H1 (cell line): ENCODE measurements at regions not wholly inside any gene's neighbourhood (a gene's known extent, or its start where the extent isn't known, plus 50 kb on each side); places are given as distances from the start of the nearest gene placed in this dataset.

ENCODE experiments used
- CTCF ChIA-PET: fragments of 300-600 bp; sonication (Branson Sonifier 250); formaldehyde crosslinking; loops from one replicate; lab custom pipeline; 2021; ENCODE audit not compliant: partially characterized antibody; lab: Charles Lee
- POLR2A ChIA-PET: fragments of 300-600 bp; sonication (Branson Sonifier 250); formaldehyde crosslinking; loops from one replicate; lab custom pipeline; 2021; ENCODE audit warnings: inconsistent platforms; ENCODE audit not compliant: partially characterized antibody; lab: Charles Lee
- DNase-seq, 2 experiments: peaks; one replicate each; pipeline versions ENCODE4 v3.0.0 to v3.0.0-alpha.2; 2010 to 2022; ENCODE audit warnings: low spot score in 2 of 2, low read depth in 1 of 2, mixed read lengths in 1 of 2
- FAIRE-seq: peaks from 2 replicates; lab custom pipeline; 2011; peaks lifted over from hg19 to GRCh38; lab: Jason Lieb, UNC
- H2AFZ ChIP-seq: 2 replicates; pipeline ENCODE4 v1.8.1; 2012; ENCODE audit warnings: low read length, inconsistent platforms
- H2AK5ac ChIP-seq: 2 replicates; pipeline ENCODE4 v1.6.1; 2013; ENCODE audit warnings: low read depth, low read length
- H2BK120ac ChIP-seq: replicated peaks from 2 replicates; pipeline ENCODE3; 2013; ENCODE audit warnings: low read depth, low read length, inconsistent platforms
- H2BK12ac ChIP-seq: 2 replicates; pipeline ENCODE4 v1.6.1; 2013; ENCODE audit warnings: low read depth, low read length
- H2BK15ac ChIP-seq: 2 replicates; pipeline ENCODE4 v1.6.1; 2013; ENCODE audit warnings: low read length
- H2BK20ac ChIP-seq: 2 replicates; pipeline ENCODE4 v1.6.1; 2013; ENCODE audit warnings: low read length
- H2BK5ac ChIP-seq: 2 replicates; pipeline ENCODE4 v1.6.1; 2013; ENCODE audit warnings: low read depth, low read length
- H3K14ac ChIP-seq: 2 replicates; pipeline ENCODE4 v1.6.1; 2013; ENCODE audit warnings: inconsistent platforms; ENCODE audit not compliant: insufficient read length
- H3K18ac ChIP-seq: 2 replicates; pipeline ENCODE4 v1.6.1; 2013; ENCODE audit warnings: low read length; ENCODE audit errors: extremely low read depth
- H3K23ac ChIP-seq: 2 replicates; pipeline ENCODE4 v1.6.1; 2013; ENCODE audit warnings: inconsistent platforms; ENCODE audit not compliant: insufficient read length
- H3K23me2 ChIP-seq: 2 replicates; pipeline ENCODE4 v1.6.1; 2013; ENCODE audit warnings: low read depth, low read length
- H3K27ac ChIP-seq: 2 replicates; pipeline ENCODE4 v1.6.1; 2011; ENCODE audit warnings: low read depth, low read length, inconsistent platforms
- H3K27me3 ChIP-seq, 4 experiments: replicated peaks in 1 of 4; 1 replicate in 1 of 4; 2 replicates in 3 of 4; pipeline versions ENCODE4 v1.6.1 to v1.8.1; 2011 to 2013; ENCODE audit warnings: low read length in 3 of 4, mild to moderate bottlenecking in 3 of 4, inconsistent platforms in 2 of 4, mixed read lengths in 2 of 4, moderate library complexity in 1 of 4; ENCODE audit not compliant: control insufficient read depth in 3 of 4, insufficient read depth in 3 of 4; ENCODE audit errors: extremely low read depth in 1 of 4
- H3K36me3 ChIP-seq, 4 experiments: 2 replicates each; pipeline versions ENCODE4 v1.6.1 to v1.8.1; 2011 to 2013; ENCODE audit warnings: mild to moderate bottlenecking in 4 of 4, low read length in 3 of 4, moderate library complexity in 2 of 4, control low read depth in 1 of 4, inconsistent platforms in 1 of 4; ENCODE audit not compliant: insufficient read depth in 4 of 4, control insufficient read depth in 2 of 4
- H3K4ac ChIP-seq: replicated peaks from 2 replicates; pipeline ENCODE3; 2013; ENCODE audit warnings: low read length, low read depth, mixed read lengths, inconsistent platforms; ENCODE audit not compliant: insufficient read length
- H3K4me1 ChIP-seq, 4 experiments: replicated peaks in 1 of 4; 1 replicate in 1 of 4; 2 replicates in 3 of 4; pipeline versions ENCODE4 v1.6.1 to v1.8.1; 2011 to 2013; ENCODE audit warnings: low read length in 3 of 4, inconsistent platforms in 2 of 4, mixed read lengths in 1 of 4; ENCODE audit not compliant: insufficient read depth in 4 of 4, control insufficient read depth in 3 of 4
- H3K4me2 ChIP-seq, 2 experiments: 2 replicates each; pipeline versions ENCODE4 v1.6.1 to v1.8.1; 2011 to 2013; ENCODE audit warnings: low read depth in 2 of 2, low read length in 2 of 2, control low read depth in 1 of 2, inconsistent platforms in 1 of 2, mild to moderate bottlenecking in 1 of 2; ENCODE audit not compliant: insufficient read depth in 1 of 2
- H3K4me3 ChIP-seq, 4 experiments: fragments of 200-600, 300-600 bp in 1 of 4; sonication (generic), shearing (Covaris generic), sonication (Bioruptor Twin) in 1 of 4; 2 replicates each; pipeline versions ENCODE4 v1.5.1 to v1.8.1; 2011 to 2016; ENCODE audit warnings: low read length in 4 of 4, low read depth in 3 of 4, control low read depth in 2 of 4, inconsistent platforms in 2 of 4, mild to moderate bottlenecking in 2 of 4, mixed read lengths in 1 of 4, moderate library complexity in 1 of 4; ENCODE audit not compliant: insufficient read depth in 2 of 4; ENCODE audit errors: extremely low read depth in 1 of 4
- H3K56ac ChIP-seq: replicated peaks from 2 replicates; pipeline ENCODE3; 2013; ENCODE audit warnings: low read depth, mild to moderate bottlenecking, mixed read lengths, low read length, inconsistent platforms; ENCODE audit not compliant: insufficient read length
- H3K79me1 ChIP-seq: 2 replicates; pipeline ENCODE4 v1.6.1; 2013; ENCODE audit warnings: low read depth, low read length, control low read depth
- H3K79me2 ChIP-seq, 2 experiments: 2 replicates each; pipeline versions ENCODE4 v1.6.1 to v1.8.1; 2012 to 2013; ENCODE audit warnings: low read length in 2 of 2, mild to moderate bottlenecking in 2 of 2, inconsistent platforms in 1 of 2; ENCODE audit not compliant: insufficient read depth in 2 of 2, control insufficient read depth in 1 of 2
- H3K9ac ChIP-seq, 4 experiments: replicated peaks in 1 of 4; 1 replicate in 1 of 4; 2 replicates in 3 of 4; pipeline versions ENCODE4 v1.6.1 to v1.8.1; 2011 to 2013; ENCODE audit warnings: low read depth in 3 of 4, low read length in 3 of 4, control low read depth in 2 of 4, mild to moderate bottlenecking in 2 of 4, moderate library complexity in 2 of 4, inconsistent platforms in 1 of 4; ENCODE audit errors: extremely low read depth in 1 of 4
- H3K9me3 ChIP-seq, 2 experiments: 2 replicates each; pipeline versions ENCODE4 v1.6.1 to v1.8.1; 2012 to 2013; ENCODE audit warnings: mild to moderate bottlenecking in 2 of 2, moderate library complexity in 2 of 2, control low read depth in 1 of 2, inconsistent platforms in 1 of 2, low read depth in 1 of 2, low read length in 1 of 2, mixed read lengths in 1 of 2; ENCODE audit not compliant: insufficient read depth in 2 of 2
- H4K20me1 ChIP-seq, 2 experiments: replicated peaks in 1 of 2; 2 replicates each; pipeline versions ENCODE3 to v1.8.1; 2011 to 2013; ENCODE audit warnings: inconsistent platforms in 2 of 2, low read length in 2 of 2, mild to moderate bottlenecking in 1 of 2; ENCODE audit not compliant: insufficient read depth in 2 of 2, control insufficient read depth in 1 of 2
- H4K5ac ChIP-seq: 2 replicates; pipeline ENCODE4 v1.6.1; 2013; ENCODE audit warnings: low read length, low read depth, mixed read lengths, inconsistent platforms; ENCODE audit not compliant: insufficient read length
- H4K8ac ChIP-seq: 2 replicates; pipeline ENCODE4 v1.8.0; 2013; ENCODE audit warnings: mild to moderate bottlenecking, moderate library complexity, low read length, inconsistent platforms; ENCODE audit not compliant: insufficient read depth; ENCODE audit errors: extremely low read depth
- H4K91ac ChIP-seq: replicated peaks from 2 replicates; pipeline ENCODE3; 2013; ENCODE audit warnings: low read length, mixed read lengths, inconsistent platforms; ENCODE audit not compliant: insufficient read length
- ATF3 ChIP-seq: IDR thresholded peaks from 2 replicates; pipeline ENCODE4 v1.6.1; 2011; ENCODE audit warnings: low read depth, mild to moderate bottlenecking, low read length; ENCODE audit not compliant: insufficient read depth
- CEBPB ChIP-seq: IDR thresholded peaks from 2 replicates; pipeline ENCODE4 v1.6.1; 2012; ENCODE audit warnings: low read depth, low read length
- CHD2 ChIP-seq: IDR thresholded peaks from 2 replicates; pipeline ENCODE4 v1.6.1; 2012; ENCODE audit warnings: low read length, improper control_type of control experiment
- EZH2 ChIP-seq: fragments of 200-600 bp; sonication (generic); IDR thresholded peaks from 2 replicates; pipeline ENCODE4 v1.7.1; 2012; ENCODE audit warnings: low read depth, mild to moderate bottlenecking, moderate library complexity, low read length, inconsistent platforms; ENCODE audit not compliant: severe bottlenecking
- KDM4A ChIP-seq: IDR thresholded peaks from one replicate; pipeline ENCODE4 v1.7.1; 2012; ENCODE audit warnings: low read depth, mild to moderate bottlenecking, moderate library complexity, low read length, inconsistent platforms; ENCODE audit not compliant: severe bottlenecking
- KDM5A ChIP-seq: fragments of 200-600 bp; IDR thresholded peaks from 2 replicates; pipeline ENCODE4 v1.7.1; 2012; ENCODE audit warnings: mild to moderate bottlenecking, low read length, inconsistent platforms, mixed read lengths
- POU5F1 ChIP-seq: IDR thresholded peaks from 2 replicates; pipeline ENCODE4 v1.6.1; 2011; ENCODE audit warnings: low read depth, mild to moderate bottlenecking, low read length, moderate library complexity
- RBBP5 ChIP-seq: IDR thresholded peaks from 2 replicates; pipeline ENCODE4 v1.7.1; 2012; ENCODE audit warnings: low read depth, mild to moderate bottlenecking, inconsistent platforms, low read length, moderate library complexity, borderline replicate concordance
- RXRA ChIP-seq: IDR thresholded peaks from 2 replicates; pipeline ENCODE4 v1.6.1; 2011; ENCODE audit warnings: low read depth, mild to moderate bottlenecking, low read length, moderate library complexity; ENCODE audit not compliant: insufficient read depth
- SAP30 ChIP-seq: fragments of 300-600 bp; sonication (generic); IDR thresholded peaks from 2 replicates; pipeline ENCODE4 v1.7.1; 2012; ENCODE audit warnings: low read length, moderate library complexity, mild to moderate bottlenecking, inconsistent platforms; ENCODE audit not compliant: insufficient read depth, insufficient replicate concordance
- SIRT6 ChIP-seq: IDR thresholded peaks from one replicate; pipeline ENCODE4 v1.7.1; 2012; ENCODE audit warnings: low read length, inconsistent platforms
- SP1 ChIP-seq: IDR thresholded peaks from 2 replicates; pipeline ENCODE4 v1.6.1; 2011; ENCODE audit warnings: low read depth, low read length
- TAF7 ChIP-seq: optimal IDR thresholded peaks from 2 replicates; pipeline ENCODE3; 2011; ENCODE audit warnings: low read depth, mild to moderate bottlenecking, inconsistent platforms, low read length, moderate library complexity, borderline replicate concordance
- USF2 ChIP-seq: IDR thresholded peaks from 2 replicates; pipeline ENCODE4 v1.6.1; 2011; ENCODE audit warnings: low read length, improper control_type of control experiment
- WGBS, 2 experiments: shearing (Covaris generic) in 1 of 2; methylation state at CpG; one replicate each; pipeline versions ENCODE4 v1.1.6 to v1.1.7; 2013 to 2015; ENCODE audit warnings: low lambda C conversion rate in 2 of 2, mixed read lengths in 2 of 2, inconsistent platforms in 1 of 2, low coverage in 1 of 2, missing lambda C conversion rate in 1 of 2; ENCODE audit not compliant: insufficient replicate concordance in 2 of 2, insufficient coverage in 1 of 2, insufficient read length in 1 of 2; ENCODE audit errors: extremely low coverage in 1 of 2, missing lambda C conversion rate in 1 of 2; 5-methylcytosine and 5-hydroxymethylcytosine counted together

GRCh38 chr4:85407546-85407945, 67.4 kb upstream of the ARHGAP24 start:
- POLR2A ChIA-PET: no interaction called here
- Histone ChIP-seq H3K9me3 (no peaks in the 10 kb centered on the region), H2BK15ac (no peak overlapping the region), H4K20me1 (no peaks in the 10 kb centered on the region), H3K4me1 (no peaks in the 10 kb centered on the region), H4K8ac (no peak overlapping the region), H3K79me1 (no peaks in the 10 kb centered on the region), H3K23ac (no peak overlapping the region), H3K23me2 (no peaks in the 10 kb centered on the region), H2BK12ac (no peak overlapping the region), H3K4me2 (no peak overlapping the region), H4K91ac (no peak overlapping the region), H2BK120ac (no peak overlapping the region), H3K18ac (no peak overlapping the region), H3K27ac (no peak overlapping the region), H3K79me2 (no peaks in the 10 kb centered on the region), H2AK5ac (no peak overlapping the region), H3K27me3 (no peaks in the 10 kb centered on the region), H3K4ac (no peak overlapping the region), H3K9ac (no peak overlapping the region), H3K56ac (no peak overlapping the region), H3K4me3 (no peak overlapping the region), H2AFZ (no peak overlapping the region), H3K36me3 (no peaks in the 10 kb centered on the region), H3K14ac (no peak overlapping the region), H2BK5ac (no peak overlapping the region), H4K5ac (no peak overlapping the region), H2BK20ac (no peak overlapping the region)
- FAIRE-seq: no peak
- DNase-seq: no peak
- WGBS, 2 experiments: 95% methylated on average over 3 of the region's 3 CpGs; no CpG with 5 or more reads in 1 of the 2 experiments
- CTCF ChIA-PET: interaction anchor here (0.6 to 1.8 kb wide), 3 partner anchors 8 to 249 kb away, joined by 3 to 8 read pairs (median 4); no protein-coding TSS in a partner anchor
- TF ChIP-seq EZH2 (no peak), SP1 (no peak), SAP30 (no peak), RBBP5 (no peak), KDM5A (no peak), CEBPB (no peak), ATF3 (no peak), USF2 (no peak), TAF7 (no peak), POU5F1 (no peak), CHD2 (no peak), SIRT6 (no peak), KDM4A (no peak), RXRA (no peak)
